A673 (cell line): ENCODE measurements at regions not wholly inside any gene's neighbourhood (a gene's known extent, or its start where the extent isn't known, plus 50 kb on each side); places are given as distances from the start of the nearest gene placed in this dataset.

Source experiments
- EZH2 ChIP-seq: fragments of 200-600 bp; sonication (generic); IDR thresholded peaks from 2 replicates; pipeline ENCODE4 v1.6.1; 2017; ENCODE audit warnings: borderline replicate concordance, low read depth, mild to moderate bottlenecking, mixed read lengths, antibody characterized with exemption, low read length; ENCODE audit not compliant: poor library complexity, severe bottlenecking
- TF ChIP-seq, protein P1 (sequence below): fragments of 300-800, 200-600 bp; sonication (generic); conservative IDR thresholded peaks from 2 replicates; pipeline ENCODE4 v1.5.1; 2017; ENCODE audit warnings: low read depth, mild to moderate bottlenecking, antibody characterized with exemption, low read length, moderate library complexity, mixed read lengths

DNA sequence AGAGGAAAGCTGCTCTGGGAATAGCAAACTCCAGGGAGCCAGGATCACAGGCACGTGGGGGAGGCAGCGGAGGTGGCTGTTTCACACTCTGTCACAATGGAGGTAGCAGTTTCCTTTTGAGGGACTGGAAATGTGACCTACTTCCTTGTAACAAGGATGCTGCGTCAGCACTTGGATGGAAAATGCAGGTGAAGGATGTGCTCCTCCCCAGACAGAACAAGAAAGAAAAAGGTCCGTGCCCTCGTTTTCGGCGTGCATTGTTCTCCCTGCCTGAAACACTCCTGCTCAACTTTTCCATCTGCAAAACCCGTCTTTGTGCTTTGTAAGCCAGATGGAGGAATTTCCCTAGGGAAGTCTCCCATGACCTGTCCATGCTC lies 55.1 kb upstream of the SH3PXD2B start:
- TF ChIP-seq, protein P1, sequence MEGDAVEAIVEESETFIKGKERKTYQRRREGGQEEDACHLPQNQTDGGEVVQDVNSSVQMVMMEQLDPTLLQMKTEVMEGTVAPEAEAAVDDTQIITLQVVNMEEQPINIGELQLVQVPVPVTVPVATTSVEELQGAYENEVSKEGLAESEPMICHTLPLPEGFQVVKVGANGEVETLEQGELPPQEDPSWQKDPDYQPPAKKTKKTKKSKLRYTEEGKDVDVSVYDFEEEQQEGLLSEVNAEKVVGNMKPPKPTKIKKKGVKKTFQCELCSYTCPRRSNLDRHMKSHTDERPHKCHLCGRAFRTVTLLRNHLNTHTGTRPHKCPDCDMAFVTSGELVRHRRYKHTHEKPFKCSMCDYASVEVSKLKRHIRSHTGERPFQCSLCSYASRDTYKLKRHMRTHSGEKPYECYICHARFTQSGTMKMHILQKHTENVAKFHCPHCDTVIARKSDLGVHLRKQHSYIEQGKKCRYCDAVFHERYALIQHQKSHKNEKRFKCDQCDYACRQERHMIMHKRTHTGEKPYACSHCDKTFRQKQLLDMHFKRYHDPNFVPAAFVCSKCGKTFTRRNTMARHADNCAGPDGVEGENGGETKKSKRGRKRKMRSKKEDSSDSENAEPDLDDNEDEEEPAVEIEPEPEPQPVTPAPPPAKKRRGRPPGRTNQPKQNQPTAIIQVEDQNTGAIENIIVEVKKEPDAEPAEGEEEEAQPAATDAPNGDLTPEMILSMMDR: no peak
- TF ChIP-seq EZH2: no peak
